HAP-1 (cell line): ENCODE measurements at regions not wholly inside any gene's neighbourhood (a gene's known extent, or its start where the extent isn't known, plus 50 kb on each side); places are given as distances from the start of the nearest gene placed in this dataset.

Experiments
- DNase-seq, 2 experiments: peaks; one replicate each; pipeline ENCODE4 v3.0.0-alpha.2; 2016 to 2020; ENCODE audit warnings: low spot score in 2 of 2
- H3K27me3 ChIP-seq: fragments of 250-450 bp; sonication (Bioruptor Pico); 2 replicates; pipeline ENCODE4 v1.5.1; 2020; ENCODE audit warnings: low read depth, mild to moderate bottlenecking, moderate library complexity
- H3K36me3 ChIP-seq: fragments of 250-450 bp; sonication (Bioruptor Pico); replicated peaks from 2 replicates; pipeline ENCODE4 v1.5.1; 2020; ENCODE audit warnings: mild to moderate bottlenecking
- H3K4me1 ChIP-seq: fragments of 250-450 bp; sonication (Bioruptor Pico); 2 replicates; pipeline ENCODE4 v1.5.1; 2020; ENCODE audit warnings: mild to moderate bottlenecking
- H3K4me3 ChIP-seq: fragments of 250-450 bp; sonication (Bioruptor Pico); 2 replicates; pipeline ENCODE4 v1.5.1; 2020; ENCODE audit warnings: mild to moderate bottlenecking, moderate library complexity
- H3K9me3 ChIP-seq: fragments of 250-450 bp; sonication (Bioruptor Pico); 2 replicates; pipeline ENCODE4 v1.5.1; 2020; ENCODE audit warnings: mild to moderate bottlenecking, moderate library complexity
- in situ Hi-C: fragments of 300-500 bp; cut with MboI; formaldehyde crosslinking; loops from 3 replicates; pipeline ENCODE4 v1.14.3; 2020; ENCODE audit warnings: low sequenced_read_pairs, inconsistent platforms, mixed read lengths

DNA sequence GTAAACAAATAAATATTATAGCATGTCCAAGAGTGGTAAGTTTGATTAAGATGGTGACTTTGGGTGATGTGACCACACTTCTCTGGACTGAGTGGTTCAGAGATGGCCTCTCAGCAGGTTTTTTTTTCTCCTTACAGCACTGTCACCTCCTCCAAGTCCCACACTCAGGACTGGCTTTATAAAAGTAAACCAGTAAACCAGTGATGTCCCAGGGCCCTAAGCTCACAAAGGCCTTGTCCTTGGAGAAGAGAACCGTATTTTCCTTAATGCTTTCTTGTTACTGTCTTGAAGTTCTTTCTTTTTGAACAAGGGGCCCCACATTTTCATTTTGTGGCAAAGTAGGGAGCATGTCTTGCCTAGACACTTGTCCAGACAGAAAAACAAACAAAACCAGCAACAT, 274.0 kb downstream of the MYCN start:
- no peak overlapping the region for H3K4me3 ChIP-seq
- in situ Hi-C loops, result no loop called here

GRCh38 chr2:16212321-16212720, 272.0 kb downstream of the MYCN start:
- Histone ChIP-seq H3K4me1 (no peaks in the 10 kb centered on the region), H3K4me3 (no peak overlapping the region), H3K27me3 (no peaks in the 10 kb centered on the region), H3K36me3 (no peaks in the 10 kb centered on the region), H3K9me3 (peaks cover 2% of the 10 kb centered on the region; the same call in 1 of the 2 replicates)
- DNase-seq, result no peak
- in situ Hi-C loops, result no loop called here

More for the DNA sequence above, 274.0 kb downstream of the MYCN start:
- no peak for DNase-seq
- Histone ChIP-seq H3K4me1 (no peaks in the 10 kb centered on the region), H3K36me3 (no peaks in the 10 kb centered on the region), H3K27me3 (no peaks in the 10 kb centered on the region), H3K9me3 (peaks cover 2% of the 10 kb centered on the region; the same call in 1 of the 2 replicates)

GRCh38 chr2:16211341-16211740, 271.0 kb downstream of the MYCN start:
- DNase-seq, result no peak
- Histone ChIP-seq H3K36me3 (no peaks in the 10 kb centered on the region), H3K4me1 (no peaks in the 10 kb centered on the region), H3K4me3 (no peak overlapping the region), H3K27me3 (no peaks in the 10 kb centered on the region), H3K9me3 (peaks cover 2% of the 10 kb centered on the region; the same call in 1 of the 2 replicates)
- in situ Hi-C loops, result no loop called here

DNA sequence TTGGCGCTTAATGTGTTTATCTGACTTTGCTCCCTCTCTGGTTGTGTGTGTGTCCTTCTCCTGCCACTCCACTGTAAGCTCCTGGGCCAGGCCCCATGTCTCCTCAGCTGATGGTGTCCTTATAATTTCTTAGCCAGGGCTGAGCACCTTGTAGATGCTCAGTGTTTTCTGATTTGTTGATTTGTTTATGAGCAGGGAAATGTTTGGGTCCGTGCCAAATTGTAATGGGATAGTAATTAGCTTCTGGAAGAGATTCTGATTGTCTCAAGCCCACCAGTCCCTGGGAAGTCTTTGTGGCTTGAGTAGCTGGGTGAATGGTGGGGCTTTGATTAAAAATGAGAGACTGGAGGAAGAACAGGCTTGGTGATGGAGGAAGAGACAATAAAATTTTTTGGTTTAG, 270.5 kb downstream of the MYCN start:
- Histone ChIP-seq H3K27me3 (no peaks in the 10 kb centered on the region), H3K9me3 (peaks cover 2% of the 10 kb centered on the region; the same call in 1 of the 2 replicates), H3K4me1 (no peaks in the 10 kb centered on the region), H3K4me3 (no peak overlapping the region), H3K36me3 (no peaks in the 10 kb centered on the region)
- DNase-seq, result no peak
- in situ Hi-C loops, result no loop called here

- Histone ChIP-seq H3K4me1 (no peaks in the 10 kb centered on the region), H3K27me3 (no peaks in the 10 kb centered on the region), H3K9me3 (peaks cover 2% of the 10 kb centered on the region; the same call in 1 of the 2 replicates), H3K4me3 (no peak overlapping the region), H3K36me3 (no peaks in the 10 kb centered on the region)
- no peak for DNase-seq
- in situ Hi-C loops, result no loop called here
Measured at GRCh38 chr2:16209799-16210198, 269.4 kb downstream of the MYCN start.

DNA sequence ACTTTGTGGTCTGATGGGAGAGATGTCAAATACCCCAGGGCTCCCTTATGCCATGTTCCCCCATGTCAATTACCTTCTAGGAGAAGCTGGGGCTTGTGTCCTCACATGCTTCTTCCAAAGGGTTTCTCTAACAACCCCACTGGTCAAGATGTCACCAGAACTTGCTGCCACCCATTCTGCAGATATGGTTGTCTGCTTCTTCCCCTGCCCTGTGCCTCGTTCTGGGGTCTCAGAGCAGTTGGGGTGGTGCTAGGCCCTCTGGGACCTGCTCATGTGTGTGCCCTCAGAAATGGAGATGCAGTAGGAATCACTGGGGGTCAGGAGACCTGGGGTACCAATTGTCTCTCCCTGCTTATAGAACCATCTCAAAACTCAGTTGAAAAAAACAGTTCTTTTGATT, 268.6 kb downstream of the MYCN start:
- peaks cover 2% of the 10 kb centered on the region; the same call in 1 of the 2 replicates for H3K9me3 ChIP-seq
- no peaks in the 10 kb centered on the region for H3K27me3 ChIP-seq
- no peaks in the 10 kb centered on the region for H3K4me1 ChIP-seq
- H3K36me3 ChIP-seq, result no peaks in the 10 kb centered on the region
- in situ Hi-C loops, result no loop called here
- no peak for DNase-seq
- no peak overlapping the region for H3K4me3 ChIP-seq

DNA sequence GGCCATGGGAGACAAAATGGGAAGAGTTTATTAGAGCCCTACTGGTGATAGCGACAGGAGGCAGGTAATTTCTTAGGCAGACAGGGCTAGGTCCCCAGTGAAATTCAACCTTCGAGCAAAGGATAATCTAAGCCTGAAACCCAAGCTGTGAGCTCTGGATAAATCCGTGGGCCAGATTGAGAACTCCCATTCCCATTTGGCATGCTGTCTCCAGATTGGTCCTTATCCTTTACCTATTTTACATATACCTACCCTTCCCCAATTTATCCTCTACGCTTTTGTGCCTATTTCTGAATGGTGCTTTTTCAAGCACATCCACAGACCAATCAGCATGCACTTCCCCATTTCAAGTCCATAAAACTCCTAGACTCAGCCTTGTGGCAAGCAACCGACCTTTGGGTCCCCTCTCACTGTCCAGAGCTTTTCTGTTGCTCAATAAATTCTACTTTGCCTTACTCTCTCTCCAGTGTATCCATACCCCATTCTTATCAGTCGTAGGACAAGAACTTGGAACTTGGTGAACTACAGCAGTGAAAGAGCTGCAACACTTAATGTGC, 268.0 kb downstream of the MYCN start:
- Histone ChIP-seq H3K9me3 (peaks cover 2% of the 10 kb centered on the region; the same call in 1 of the 2 replicates), H3K4me3 (no peak overlapping the region), H3K4me1 (no peaks in the 10 kb centered on the region), H3K27me3 (no peaks in the 10 kb centered on the region), H3K36me3 (no peaks in the 10 kb centered on the region)
- in situ Hi-C loops, result no loop called here
- no peak for DNase-seq

- Histone ChIP-seq H3K36me3 (no peaks in the 10 kb centered on the region), H3K4me3 (no peak overlapping the region), H3K9me3 (peaks cover 2% of the 10 kb centered on the region; the same call in 1 of the 2 replicates), H3K27me3 (no peaks in the 10 kb centered on the region), H3K4me1 (no peaks in the 10 kb centered on the region)
- in situ Hi-C loops, result no loop called here
- no peak for DNase-seq
Measured at GRCh38 chr2:16207611-16208010, 267.3 kb downstream of the MYCN start.

DNA sequence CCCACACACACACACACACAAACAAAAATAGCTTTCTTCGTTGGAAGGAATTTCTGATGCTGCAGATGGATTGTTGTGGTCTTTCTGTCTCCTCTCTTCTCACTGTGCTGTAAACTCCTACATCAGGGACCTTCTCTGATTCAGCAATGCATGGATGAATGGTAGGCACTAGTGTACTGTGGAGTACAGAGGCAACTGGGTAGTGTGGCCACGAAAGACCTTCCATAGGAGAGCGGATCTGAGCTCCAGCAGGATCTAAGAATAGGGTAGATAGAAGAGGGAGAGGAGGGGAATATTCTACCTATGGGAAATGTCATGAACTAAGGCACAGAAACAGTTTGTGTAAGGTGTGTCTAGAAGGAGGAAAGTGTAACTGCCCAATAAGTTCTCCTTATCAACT, 266.8 kb downstream of the MYCN start:
- no peak for DNase-seq
- Histone ChIP-seq H3K9me3 (peaks cover 2% of the 10 kb centered on the region; the same call in 1 of the 2 replicates), H3K36me3 (no peaks in the 10 kb centered on the region), H3K27me3 (no peaks in the 10 kb centered on the region), H3K4me1 (no peaks in the 10 kb centered on the region), H3K4me3 (no peak overlapping the region)
- in situ Hi-C loops, result no loop called here

GRCh38 chr2:16206191-16206944, 266.0 kb downstream of the MYCN start:
- in situ Hi-C loops, result no loop called here
- H3K27me3 ChIP-seq, result no peaks in the 10 kb centered on the region
- H3K9me3 ChIP-seq, result peaks cover 2% of the 10 kb centered on the region; the same call in 1 of the 2 replicates
- no peaks in the 10 kb centered on the region for H3K4me1 ChIP-seq
- H3K4me3 ChIP-seq, result no peak overlapping the region
- H3K36me3 ChIP-seq, result no peaks in the 10 kb centered on the region
- DNase-seq, result no peak

DNA sequence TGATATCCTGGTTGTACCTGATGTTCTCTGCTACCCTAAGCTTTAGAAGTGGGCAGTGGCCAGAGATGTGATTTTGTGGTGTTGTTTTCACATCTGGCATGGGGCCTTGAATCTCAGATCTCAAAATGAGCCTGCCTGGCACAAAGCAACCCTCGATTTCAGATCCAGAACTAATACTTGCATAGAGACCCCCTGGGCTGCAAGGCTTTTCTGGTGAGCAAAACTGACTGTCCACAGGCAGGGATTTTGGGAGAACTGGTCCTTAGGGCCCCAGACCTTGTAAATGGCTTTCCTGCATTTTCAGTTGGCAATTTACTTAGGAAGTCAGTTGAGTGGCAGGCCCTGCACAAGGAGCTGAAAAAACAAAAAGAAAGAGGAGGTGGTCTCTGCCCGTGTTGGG, 265.3 kb downstream of the MYCN start:
- H3K4me3 ChIP-seq, result no peak overlapping the region
- in situ Hi-C loops, result no loop called here
- no peak for DNase-seq
- H3K36me3 ChIP-seq, result no peaks in the 10 kb centered on the region
- H3K27me3 ChIP-seq, result no peaks in the 10 kb centered on the region
- no peaks in the 10 kb centered on the region for H3K9me3 ChIP-seq
- H3K4me1 ChIP-seq, result no peaks in the 10 kb centered on the region

- in situ Hi-C loops, result no loop called here
- Histone ChIP-seq H3K36me3 (no peaks in the 10 kb centered on the region), H3K4me1 (no peaks in the 10 kb centered on the region), H3K9me3 (no peaks in the 10 kb centered on the region), H3K4me3 (no peak overlapping the region), H3K27me3 (no peaks in the 10 kb centered on the region)
- no peak for DNase-seq
Measured at GRCh38 chr2:16204886-16205620, 264.7 kb downstream of the MYCN start.

- H3K27me3 ChIP-seq, result no peaks in the 10 kb centered on the region
- no peaks in the 10 kb centered on the region for H3K9me3 ChIP-seq
- no peaks in the 10 kb centered on the region for H3K4me1 ChIP-seq
- no peak for DNase-seq
- in situ Hi-C loops, result no loop called here
- H3K36me3 ChIP-seq, result no peaks in the 10 kb centered on the region
- no peak overlapping the region for H3K4me3 ChIP-seq
Measured at GRCh38 chr2:16204251-16204650, 263.9 kb downstream of the MYCN start.

- no peak overlapping the region for H3K4me3 ChIP-seq
- no peak for DNase-seq
- no peaks in the 10 kb centered on the region for H3K36me3 ChIP-seq
- in situ Hi-C loops, result no loop called here
- no peaks in the 10 kb centered on the region for H3K4me1 ChIP-seq
- H3K27me3 ChIP-seq, result no peaks in the 10 kb centered on the region
- no peaks in the 10 kb centered on the region for H3K9me3 ChIP-seq
Measured at GRCh38 chr2:16203691-16204090, 263.3 kb downstream of the MYCN start.
